ENCODE measurements at regions not wholly inside any gene's neighbourhood (a gene's known extent, or its start where the extent isn't known, plus 50 kb on each side); places are given as distances from the start of the nearest gene placed in this dataset.
A peak's percentile ranks its signal among the peaks of the same experiment; 100 is the strongest.

DNA sequence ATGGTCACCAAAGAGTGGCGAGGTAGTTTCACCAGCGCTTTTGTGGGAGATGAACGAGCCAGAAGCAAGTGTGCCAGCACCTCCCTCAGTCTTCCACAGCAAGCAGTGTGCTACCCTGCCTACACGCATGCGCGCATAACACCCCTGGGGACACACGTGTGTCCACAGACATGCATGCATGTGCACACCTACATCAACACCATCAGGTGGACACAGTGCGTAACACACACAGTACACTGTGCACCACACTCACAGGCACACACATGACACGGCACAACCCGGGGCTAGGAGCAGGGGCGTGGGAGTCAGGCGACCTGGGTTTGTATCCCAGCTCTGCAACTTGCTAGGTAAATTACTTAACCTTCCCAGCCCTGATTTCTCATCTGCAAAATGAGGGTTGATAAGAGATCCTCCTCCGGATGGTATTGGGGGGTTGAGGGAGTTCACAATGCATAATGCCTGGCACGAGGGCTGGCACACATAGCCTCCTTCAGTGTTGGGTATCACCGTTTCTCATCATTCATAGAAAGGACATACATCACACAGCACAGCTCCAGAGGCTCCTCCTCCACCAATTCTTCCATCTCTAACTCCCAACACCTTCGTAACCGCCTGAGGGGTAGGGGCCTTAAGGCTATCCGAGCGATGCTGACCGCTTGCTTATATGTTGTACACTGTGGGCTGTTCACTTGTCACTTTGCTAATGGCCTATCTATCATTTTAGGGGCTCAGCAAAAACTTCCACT, 174.9 kb downstream of the SMAD6 start:
- H4K8ac ChIP-seq (ENCODE audit: low read depth, low read length), result no peak overlapping the region
- H2BK5ac ChIP-seq (ENCODE audit: low read length), result no peak overlapping the region
- H3K79me1 ChIP-seq (ENCODE audit: low read length), result no peaks in the 10 kb centered on the region
- no CpG with 5 or more reads among the region's 20 CpGs for WGBS (ENCODE audit: extremely low coverage, insufficient coverage, low lambda C conversion rate)
- no peak overlapping the region for H3K4me2 ChIP-seq (ENCODE audit: low read length)
- no peaks in the 10 kb centered on the region for H3K79me2 ChIP-seq (ENCODE audit: control insufficient read depth, insufficient read depth, low read length)
- no peak overlapping the region for H2BK120ac ChIP-seq (ENCODE audit: low read depth, low read length)
- peak overlapping the region; percentile 50 for H3K56ac ChIP-seq (ENCODE audit: low read length)
- H2BK15ac ChIP-seq (replicated peaks; ENCODE audit: low read depth), result no peak overlapping the region
- no peak for DNase-seq
- no peaks in the 10 kb centered on the region for H3K36me3 ChIP-seq (ENCODE audit: control insufficient read depth, insufficient read depth, low read length)
- no peak overlapping the region for H4K5ac ChIP-seq (ENCODE audit: low read length)
- H3K27ac ChIP-seq (ENCODE audit: low read depth, low read length), result no peak overlapping the region
- H3K4me3 ChIP-seq (ENCODE audit: low read length), result no peak overlapping the region
- no peaks in the 10 kb centered on the region for H3K27me3 ChIP-seq (ENCODE audit: insufficient read depth, low read length, poor library complexity)
- no peak overlapping the region for H3K23ac ChIP-seq (ENCODE audit: low read length)
- H3K18ac ChIP-seq (ENCODE audit: low read length), result no peak overlapping the region
- H2AK5ac ChIP-seq (ENCODE audit: low read length), result peak overlapping the region; percentile 43
- no peak overlapping the region for H3K9ac ChIP-seq (ENCODE audit: low read length)
- no peak overlapping the region for H3K4ac ChIP-seq (ENCODE audit: low read depth, low read length)
- no peaks in the 10 kb centered on the region for H3K4me1 ChIP-seq (ENCODE audit: control insufficient read depth, low read depth, low read length)

DNA sequence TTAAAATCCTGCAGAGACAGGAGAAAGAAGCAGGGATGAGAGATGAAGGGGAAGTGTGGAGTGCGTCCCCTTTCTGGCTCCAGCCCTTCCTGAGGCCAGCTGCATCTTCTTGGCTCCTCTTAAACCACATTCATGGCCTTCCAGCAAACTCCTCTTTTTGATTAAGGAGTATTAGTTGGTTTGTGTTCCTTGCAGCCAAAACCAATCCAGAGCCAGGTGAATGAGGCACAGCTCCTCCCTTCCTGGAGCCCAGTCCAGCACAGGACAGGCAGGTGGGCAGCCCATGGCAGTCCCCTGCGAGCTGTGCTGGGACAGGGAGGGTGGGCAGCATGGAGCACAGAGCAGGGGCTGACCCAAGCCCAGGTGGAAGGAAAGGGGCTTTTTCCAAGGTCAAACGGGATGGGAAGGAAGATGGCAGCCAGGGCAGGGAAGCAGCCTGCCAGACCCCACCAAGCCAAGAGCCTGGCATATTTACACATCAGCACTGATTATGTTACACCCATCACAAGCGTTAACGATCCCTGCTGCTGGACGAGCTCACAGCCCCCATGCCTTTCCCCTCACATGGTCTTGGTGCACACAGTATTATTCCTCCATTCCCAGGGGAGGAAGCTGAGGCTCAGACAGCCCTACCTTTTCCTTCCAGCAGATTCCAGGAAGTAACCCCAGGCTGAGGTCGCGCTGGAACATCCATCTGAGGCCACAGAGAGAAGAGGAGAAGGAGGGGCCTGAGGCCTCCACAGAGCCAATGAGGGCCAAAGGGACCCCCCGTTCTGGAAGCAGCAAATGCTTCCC, 175.6 kb downstream of the SMAD6 start:
- H3K79me1 ChIP-seq (ENCODE audit: low read length), result no peaks in the 10 kb centered on the region
- no peak overlapping the region for H2BK120ac ChIP-seq (ENCODE audit: low read depth, low read length)
- DNase-seq, result no peak
- no peak overlapping the region for H3K4me3 ChIP-seq (ENCODE audit: low read length)
- no peaks in the 10 kb centered on the region for H3K79me2 ChIP-seq (ENCODE audit: control insufficient read depth, insufficient read depth, low read length)
- H4K5ac ChIP-seq (ENCODE audit: low read length), result no peak overlapping the region
- H3K27me3 ChIP-seq (ENCODE audit: insufficient read depth, low read length, poor library complexity), result no peaks in the 10 kb centered on the region
- H2BK5ac ChIP-seq (ENCODE audit: low read length), result no peak overlapping the region
- no peak overlapping the region for H3K9ac ChIP-seq (ENCODE audit: low read length)
- H3K27ac ChIP-seq (ENCODE audit: low read depth, low read length), result no peak overlapping the region
- H3K18ac ChIP-seq (ENCODE audit: low read length), result no peak overlapping the region
- H3K4ac ChIP-seq (ENCODE audit: low read depth, low read length), result no peak overlapping the region
- no CpG with 5 or more reads among the region's 9 CpGs for WGBS (ENCODE audit: extremely low coverage, insufficient coverage, low lambda C conversion rate)
- no peak overlapping the region for H2AK5ac ChIP-seq (ENCODE audit: low read length)
- no peaks in the 10 kb centered on the region for H3K4me1 ChIP-seq (ENCODE audit: control insufficient read depth, low read depth, low read length)
- no peak overlapping the region for H3K4me2 ChIP-seq (ENCODE audit: low read length)
- peak overlapping the region; percentile 9 for H3K56ac ChIP-seq (ENCODE audit: low read length)
- H3K23ac ChIP-seq (ENCODE audit: low read length), result no peak overlapping the region
- H2BK15ac ChIP-seq (replicated peaks; ENCODE audit: low read depth), result no peak overlapping the region
- no peaks in the 10 kb centered on the region for H3K36me3 ChIP-seq (ENCODE audit: control insufficient read depth, insufficient read depth, low read length)
- no peak overlapping the region for H4K8ac ChIP-seq (ENCODE audit: low read depth, low read length)

DNA sequence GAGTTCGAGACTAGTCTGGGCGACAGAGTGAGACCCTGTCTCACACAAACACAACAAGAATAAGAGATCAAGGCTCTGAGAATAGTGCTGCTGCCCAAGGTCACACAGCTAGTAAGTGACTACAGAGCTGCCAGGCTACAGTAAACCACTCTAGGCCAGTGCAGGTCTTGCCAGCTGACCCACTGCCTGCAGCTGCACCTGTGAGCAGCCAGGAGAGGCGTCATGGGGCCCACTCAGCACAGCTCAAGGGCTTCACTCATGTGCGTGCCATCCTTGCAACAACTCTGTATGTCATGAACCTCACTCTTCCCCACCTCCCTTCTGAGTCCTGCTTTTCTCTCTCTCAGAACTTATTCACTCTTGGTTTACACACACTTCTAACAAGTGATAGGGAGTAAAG, 176.7 kb downstream of the SMAD6 start:
- H3K4me3 ChIP-seq (ENCODE audit: low read length), result no peak overlapping the region
- DNase-seq, result no peak
- WGBS (ENCODE audit: extremely low coverage, insufficient coverage, low lambda C conversion rate), result no CpG with 5 or more reads among the region's 4 CpGs

DNA sequence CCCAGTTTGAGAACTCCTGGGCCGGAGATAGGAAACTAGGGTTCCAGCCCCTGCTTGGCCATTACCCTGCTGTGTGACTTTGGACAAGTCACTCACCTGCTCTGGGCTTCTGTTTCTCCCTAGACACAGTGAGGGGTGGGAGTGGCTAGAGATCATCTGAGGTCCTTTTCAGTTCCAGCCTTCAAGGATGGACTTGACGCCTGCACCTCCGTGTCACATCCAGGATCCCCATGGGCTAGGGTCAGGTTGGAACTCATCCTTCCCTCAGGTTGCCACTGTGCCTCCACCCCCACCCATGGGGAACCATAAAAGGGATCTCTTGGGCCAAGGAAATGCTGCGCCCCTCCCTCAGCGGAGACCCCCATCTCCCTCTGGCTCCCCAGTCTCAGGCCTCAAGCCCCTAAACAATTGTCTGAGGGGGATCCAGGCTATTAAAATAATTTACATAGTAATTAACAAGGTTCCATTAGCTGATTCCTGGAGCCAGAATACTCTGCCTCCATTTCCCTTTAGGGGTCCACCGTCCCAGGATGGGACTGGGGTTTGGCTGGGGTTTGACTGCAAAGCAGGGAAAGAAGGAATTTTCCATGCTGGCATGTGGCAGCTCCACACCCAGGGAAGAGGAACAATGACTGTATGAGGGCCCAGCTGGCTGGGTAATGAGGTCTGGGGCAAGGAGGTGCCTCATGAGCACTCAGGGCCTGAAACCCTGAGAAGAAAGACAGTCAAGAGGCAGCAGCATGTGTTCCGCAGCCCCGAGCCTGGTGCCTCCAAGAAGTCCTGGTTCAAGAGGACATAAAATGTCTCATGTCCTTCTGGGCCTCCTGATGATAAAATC, 177.7 kb downstream of the SMAD6 start:
- Histone ChIP-seq H4K5ac (ENCODE audit: low read length) (no peak overlapping the region), H2AK5ac (ENCODE audit: low read length) (no peak overlapping the region), H3K36me3 (ENCODE audit: control insufficient read depth, insufficient read depth, low read length) (no peaks in the 10 kb centered on the region), H3K79me1 (ENCODE audit: low read length) (no peaks in the 10 kb centered on the region), H3K4me1 (ENCODE audit: control insufficient read depth, low read depth, low read length) (peaks cover 5% of the 10 kb centered on the region), H3K23ac (ENCODE audit: low read length) (no peak overlapping the region), H3K4me3 (ENCODE audit: low read length) (no peak overlapping the region), H3K79me2 (ENCODE audit: control insufficient read depth, insufficient read depth, low read length) (no peaks in the 10 kb centered on the region), H4K8ac (ENCODE audit: low read depth, low read length) (no peak overlapping the region), H3K56ac (ENCODE audit: low read length) (peak overlapping the region; percentile 3), H3K18ac (ENCODE audit: low read length) (no peak overlapping the region), H2BK15ac (replicated peaks; ENCODE audit: low read depth) (no peak overlapping the region), H3K9ac (ENCODE audit: low read length) (no peak overlapping the region), H3K4me2 (ENCODE audit: low read length) (no peak overlapping the region), H3K27ac (ENCODE audit: low read depth, low read length) (no peak overlapping the region), H3K27me3 (ENCODE audit: insufficient read depth, low read length, poor library complexity) (no peaks in the 10 kb centered on the region), H3K4ac (ENCODE audit: low read depth, low read length) (no peak overlapping the region), H2BK5ac (ENCODE audit: low read length) (no peak overlapping the region), H2BK120ac (ENCODE audit: low read depth, low read length) (no peak overlapping the region)
- DNase-seq, result no peak
- WGBS (ENCODE audit: extremely low coverage, insufficient coverage, low lambda C conversion rate), result no CpG with 5 or more reads among the region's 8 CpGs

More for the DNA sequence above, 176.7 kb downstream of the SMAD6 start:
- H2AK5ac ChIP-seq (ENCODE audit: low read length), result no peak overlapping the region
- H3K4me2 ChIP-seq (ENCODE audit: low read length), result no peak overlapping the region
- no peak overlapping the region for H3K18ac ChIP-seq (ENCODE audit: low read length)
- no peak overlapping the region for H3K27ac ChIP-seq (ENCODE audit: low read depth, low read length)
- H2BK5ac ChIP-seq (ENCODE audit: low read length), result no peak overlapping the region
- H3K36me3 ChIP-seq (ENCODE audit: control insufficient read depth, insufficient read depth, low read length), result no peaks in the 10 kb centered on the region
- no peak overlapping the region for H3K4ac ChIP-seq (ENCODE audit: low read depth, low read length)
- no peak overlapping the region for H2BK120ac ChIP-seq (ENCODE audit: low read depth, low read length)
- peaks cover 2% of the 10 kb centered on the region for H3K4me1 ChIP-seq (ENCODE audit: control insufficient read depth, low read depth, low read length)
- H2BK15ac ChIP-seq (replicated peaks; ENCODE audit: low read depth), result no peak overlapping the region
- H3K79me2 ChIP-seq (ENCODE audit: control insufficient read depth, insufficient read depth, low read length), result no peaks in the 10 kb centered on the region
- H3K56ac ChIP-seq (ENCODE audit: low read length), result no peak overlapping the region
- no peak overlapping the region for H4K5ac ChIP-seq (ENCODE audit: low read length)
- no peaks in the 10 kb centered on the region for H3K27me3 ChIP-seq (ENCODE audit: insufficient read depth, low read length, poor library complexity)
- no peak overlapping the region for H3K9ac ChIP-seq (ENCODE audit: low read length)
- H4K8ac ChIP-seq (ENCODE audit: low read depth, low read length), result no peak overlapping the region
- H3K79me1 ChIP-seq (ENCODE audit: low read length), result no peaks in the 10 kb centered on the region
- peak overlapping the region; percentile 81 for H3K23ac ChIP-seq (ENCODE audit: low read length)

DNA sequence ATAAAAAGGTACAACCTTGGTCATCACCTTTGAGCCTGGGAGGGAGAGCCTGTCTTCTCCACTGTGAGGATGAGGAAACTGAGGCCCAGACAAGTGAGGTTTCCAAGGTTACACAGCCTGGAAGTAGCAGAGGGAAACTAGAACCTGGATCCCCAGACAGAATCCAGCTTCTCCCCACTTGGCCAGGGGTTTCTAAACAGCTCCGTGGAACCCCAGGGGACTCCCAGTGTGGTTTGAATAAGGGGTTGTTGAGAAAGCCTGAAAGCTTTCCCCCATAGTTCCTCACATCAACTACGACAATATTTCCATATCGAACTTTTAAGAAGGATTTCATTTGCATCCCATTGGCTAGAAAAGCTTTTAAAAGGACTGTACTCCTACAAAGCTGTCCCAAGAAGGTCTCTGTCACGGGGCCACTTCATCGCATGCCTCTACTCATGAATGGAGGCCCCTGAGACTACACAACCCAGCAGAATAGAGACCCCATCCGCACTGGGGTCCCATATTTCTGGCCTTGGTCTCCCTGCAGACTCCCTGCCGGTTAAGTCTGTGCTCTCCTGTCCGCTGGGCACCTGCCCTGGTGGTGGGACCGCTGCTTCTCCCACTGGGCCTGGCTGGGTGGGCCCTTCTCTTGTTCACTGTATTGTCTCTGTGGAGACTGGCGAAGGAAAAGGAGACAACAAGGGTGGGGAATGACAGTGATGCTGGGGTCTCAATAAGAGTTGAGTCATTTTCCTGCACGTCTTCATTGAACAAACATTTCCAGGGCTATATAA, 178.5 kb downstream of the SMAD6 start:
- Histone ChIP-seq H3K4me3 (ENCODE audit: low read length) (no peak overlapping the region), H3K27me3 (ENCODE audit: insufficient read depth, low read length, poor library complexity) (no peaks in the 10 kb centered on the region), H3K23ac (ENCODE audit: low read length) (no peak overlapping the region), H3K4me2 (ENCODE audit: low read length) (no peak overlapping the region), H2BK5ac (ENCODE audit: low read length) (no peak overlapping the region), H3K9ac (ENCODE audit: low read length) (no peak overlapping the region), H4K8ac (ENCODE audit: low read depth, low read length) (no peak overlapping the region), H3K27ac (ENCODE audit: low read depth, low read length) (no peak overlapping the region), H3K18ac (ENCODE audit: low read length) (no peak overlapping the region), H3K36me3 (ENCODE audit: control insufficient read depth, insufficient read depth, low read length) (no peaks in the 10 kb centered on the region), H4K5ac (ENCODE audit: low read length) (no peak overlapping the region), H3K4ac (ENCODE audit: low read depth, low read length) (no peak overlapping the region), H2BK15ac (replicated peaks; ENCODE audit: low read depth) (no peak overlapping the region), H2BK120ac (ENCODE audit: low read depth, low read length) (no peak overlapping the region), H3K79me1 (ENCODE audit: low read length) (no peaks in the 10 kb centered on the region), H3K79me2 (ENCODE audit: control insufficient read depth, insufficient read depth, low read length) (no peaks in the 10 kb centered on the region), H3K4me1 (ENCODE audit: control insufficient read depth, low read depth, low read length) (peaks cover 5% of the 10 kb centered on the region), H3K56ac (ENCODE audit: low read length) (no peak overlapping the region), H2AK5ac (ENCODE audit: low read length) (peak overlapping the region; percentile 11)
- WGBS (ENCODE audit: extremely low coverage, insufficient coverage, low lambda C conversion rate), result no CpG with 5 or more reads among the region's 11 CpGs
- no peak for DNase-seq
